CD4-positive, alpha-beta T cell treated with Interleukin-17A for 1 hour (primary cell): ENCODE measurements at regions not wholly inside any gene's neighbourhood (a gene's known extent, or its start where the extent isn't known, plus 50 kb on each side); places are given as distances from the start of the nearest gene placed in this dataset.
"Not testable (repeated sequence)": the region's sequence is repeated elsewhere in the genome, so short reads cannot be mapped to it uniquely, and the experiment has no call there.

Experiments used
- DNase-seq: peaks from one replicate; pipeline ENCODE4 v3.0.0-alpha.2; 2020

DNA sequence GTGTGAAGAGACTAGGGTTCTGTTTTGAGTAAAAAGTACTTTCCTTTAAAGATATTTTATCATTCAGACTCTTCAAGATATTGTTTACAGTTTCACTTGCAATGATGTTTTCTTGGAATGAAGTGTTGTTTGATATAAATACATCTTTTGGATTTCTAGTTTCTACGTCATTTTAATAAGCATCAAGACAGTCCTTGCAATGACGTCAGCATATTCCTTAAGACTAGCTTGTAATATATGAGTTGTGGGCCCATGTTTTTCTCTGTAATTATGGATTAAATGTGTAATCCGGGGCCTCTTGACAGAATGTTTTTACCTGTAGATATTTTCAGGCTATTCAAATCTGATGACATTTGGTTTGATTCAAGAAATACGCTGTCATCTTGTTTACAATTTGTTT is 66.1 kb downstream of the RBMX2 start:
- DNase-seq: no peak

DNA sequence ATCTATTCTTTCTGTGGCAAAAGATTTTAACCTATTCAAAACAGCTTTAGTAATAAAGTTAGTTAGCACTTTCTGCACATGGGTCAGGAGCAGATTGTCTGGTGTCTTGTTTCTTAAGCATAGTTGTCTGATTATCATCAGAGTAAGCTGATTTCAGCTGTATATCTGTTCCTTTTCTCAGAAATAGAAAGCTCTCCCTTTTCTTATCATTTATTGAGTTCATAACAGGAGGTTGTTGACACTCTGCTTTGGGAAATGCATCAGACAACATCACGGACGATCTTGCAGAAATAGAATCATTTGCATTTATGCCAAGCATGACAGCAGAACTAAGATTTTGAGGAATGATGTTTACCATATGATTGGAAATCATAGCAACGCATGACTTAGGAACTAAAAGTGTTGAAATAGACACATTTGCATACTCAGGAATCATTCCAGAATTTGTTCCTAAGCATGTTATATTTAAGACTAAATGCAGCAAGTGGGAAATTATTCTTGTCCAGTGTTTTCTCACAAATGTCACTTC is 66.7 kb downstream of the RBMX2 start:
- DNase-seq: no peak

DNA sequence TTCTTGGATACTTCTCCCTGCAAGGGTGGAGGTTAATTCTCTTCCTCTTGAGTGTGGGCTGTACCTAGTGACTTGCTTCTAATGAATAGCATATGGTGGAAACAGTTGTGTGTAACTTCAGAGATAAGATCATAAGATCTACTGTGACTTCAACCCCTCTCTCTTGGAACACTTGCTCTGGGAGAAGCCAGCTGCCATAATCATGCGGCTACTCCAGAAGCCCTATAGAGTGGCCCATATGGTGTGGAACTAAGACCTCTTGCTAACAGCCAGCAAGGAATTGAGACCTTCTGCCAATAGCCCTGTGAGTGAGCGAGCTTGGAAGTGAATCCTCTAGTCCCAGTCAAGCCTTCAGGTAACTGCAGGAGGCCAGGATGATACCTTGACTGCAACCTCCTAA is 81.1 kb downstream of the RBMX2 start:
- no peak for DNase-seq

DNA sequence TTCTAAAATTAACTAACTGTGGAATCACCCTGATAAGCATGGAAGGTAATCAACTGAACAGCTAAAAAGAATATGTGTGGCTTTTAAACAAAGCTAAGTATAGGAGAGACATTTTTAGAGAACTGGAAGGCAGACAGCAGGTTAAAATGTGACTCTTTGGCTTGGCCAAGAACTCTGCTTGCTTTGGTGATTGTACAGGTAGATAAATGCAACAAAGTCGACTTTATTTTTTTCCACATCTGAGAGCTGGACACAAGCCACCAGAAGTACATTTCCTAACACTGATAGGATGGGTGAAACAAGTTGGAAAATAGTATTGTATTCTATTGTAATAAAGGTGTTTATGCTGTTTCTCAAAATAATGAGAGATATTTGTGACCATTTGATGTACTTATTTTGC is 84.1 kb downstream of the RBMX2 start:
- DNase-seq: no peak

DNA sequence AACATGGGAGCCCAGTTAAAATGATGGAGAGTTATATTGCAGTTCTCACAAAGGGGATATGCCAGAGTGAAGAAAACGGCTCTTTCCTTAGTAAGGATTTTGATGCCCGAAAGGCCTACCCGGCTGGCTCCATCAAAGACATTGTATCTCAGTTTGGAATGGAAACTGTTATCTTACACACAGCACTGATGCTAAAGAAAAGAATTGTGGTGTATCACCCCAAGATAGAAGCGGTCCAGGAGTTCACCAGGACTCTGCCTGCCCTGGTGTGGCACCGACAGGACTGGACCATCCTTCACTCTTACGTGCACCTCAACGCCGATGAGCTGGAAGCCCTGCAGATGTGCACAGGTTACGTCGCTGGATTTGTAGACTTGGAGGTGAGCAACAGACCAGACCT is 93.7 kb downstream of the RBMX2 start:
- DNase-seq: not testable (repeated sequence)

DNA sequence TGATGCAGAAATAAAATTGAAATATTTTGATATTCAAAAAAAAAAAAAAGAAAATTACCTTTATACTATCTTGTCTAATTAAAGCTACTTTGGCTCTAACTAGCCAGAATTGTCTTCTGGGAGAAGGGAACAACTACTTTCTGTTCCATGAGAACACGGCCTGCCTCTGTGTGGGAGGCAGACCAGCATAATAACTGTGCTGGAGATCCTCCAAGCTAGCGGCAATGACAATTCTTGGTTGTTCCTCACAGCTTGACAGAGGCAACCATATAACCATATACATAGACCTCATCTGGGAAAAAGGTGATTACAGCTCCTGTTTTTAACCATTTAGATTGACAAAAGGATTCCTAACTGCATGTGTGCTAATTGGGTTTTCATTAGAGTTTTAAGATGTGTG is 95.7 kb downstream of the RBMX2 start:
- no peak for DNase-seq

DNA sequence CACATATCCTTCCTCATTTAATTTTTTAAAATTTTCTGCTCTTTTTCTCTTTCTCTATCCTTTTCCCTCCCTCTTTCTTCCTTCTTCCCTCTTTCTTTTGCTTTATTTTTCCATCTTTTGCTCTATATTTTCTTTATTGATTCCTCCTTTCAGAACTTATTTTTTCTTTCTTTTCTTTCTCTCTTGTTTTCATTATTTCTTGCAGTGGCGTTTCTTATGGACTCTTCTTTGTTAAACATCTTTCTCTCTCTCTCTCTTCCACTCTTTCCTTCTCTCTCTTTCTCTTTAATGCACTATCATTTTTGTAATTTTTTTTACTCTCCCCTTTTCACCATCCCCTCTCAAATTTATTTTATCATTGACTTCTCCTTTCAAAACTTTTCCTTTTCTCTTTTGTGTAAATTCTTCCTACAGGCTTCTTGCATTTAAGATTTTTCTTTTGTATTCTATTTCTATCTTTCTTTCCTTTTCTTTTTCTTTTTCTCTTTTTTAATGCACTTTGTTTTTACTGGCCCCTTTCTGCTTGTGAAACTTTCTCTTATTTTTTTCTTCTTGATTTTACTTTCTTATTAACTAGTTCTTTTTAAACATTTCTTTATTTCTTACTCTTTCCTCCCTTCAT is 97.0 kb downstream of the RBMX2 start:
- DNase-seq: no peak

DNA sequence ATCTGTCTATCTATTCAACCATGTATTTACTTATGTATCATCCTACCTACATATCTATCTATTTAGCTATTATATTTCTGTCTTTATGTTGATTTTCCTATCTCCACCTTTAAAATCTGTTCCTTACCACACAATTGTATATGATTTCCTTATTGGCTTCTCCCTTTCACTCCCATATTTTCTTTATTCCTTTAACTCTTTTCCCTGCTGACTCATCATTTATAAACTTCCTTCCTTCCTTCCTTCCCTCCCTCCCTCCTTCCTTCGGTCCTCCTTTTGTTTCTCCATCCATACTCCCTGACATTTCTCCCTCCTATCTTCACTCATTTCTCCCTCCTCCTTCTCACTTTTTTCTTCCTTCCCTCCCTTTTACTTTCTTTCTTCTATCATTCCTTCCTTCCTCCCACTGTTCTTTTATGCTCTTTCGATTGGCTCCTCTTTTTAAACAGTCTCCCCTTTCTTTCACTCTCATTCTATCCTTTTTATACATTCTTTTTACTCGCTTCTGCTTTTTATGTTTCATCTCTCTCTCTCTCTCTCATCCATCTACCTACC is 100.3 kb downstream of the RBMX2 start:
- DNase-seq: no peak

DNA sequence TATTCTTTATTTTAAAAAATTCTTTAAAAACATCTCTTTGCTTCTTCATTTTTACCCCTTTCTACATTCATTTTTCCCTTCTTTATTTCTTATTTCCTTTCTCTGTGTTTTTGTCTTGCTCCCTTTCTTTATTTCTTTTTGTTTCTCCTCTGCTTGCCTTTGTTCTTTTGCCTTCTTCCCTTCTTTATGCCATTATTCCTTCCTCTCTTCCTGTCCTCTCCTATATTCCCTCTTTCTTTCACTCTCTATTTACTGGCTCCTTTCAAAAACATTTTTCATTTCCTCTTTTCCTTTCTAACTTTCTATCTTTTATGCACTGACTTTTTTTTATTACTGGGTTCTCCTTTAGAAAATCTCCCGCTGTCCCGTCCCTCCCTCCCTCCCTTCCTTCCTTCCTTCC is 102.2 kb downstream of the RBMX2 start:
- DNase-seq: no peak

DNA sequence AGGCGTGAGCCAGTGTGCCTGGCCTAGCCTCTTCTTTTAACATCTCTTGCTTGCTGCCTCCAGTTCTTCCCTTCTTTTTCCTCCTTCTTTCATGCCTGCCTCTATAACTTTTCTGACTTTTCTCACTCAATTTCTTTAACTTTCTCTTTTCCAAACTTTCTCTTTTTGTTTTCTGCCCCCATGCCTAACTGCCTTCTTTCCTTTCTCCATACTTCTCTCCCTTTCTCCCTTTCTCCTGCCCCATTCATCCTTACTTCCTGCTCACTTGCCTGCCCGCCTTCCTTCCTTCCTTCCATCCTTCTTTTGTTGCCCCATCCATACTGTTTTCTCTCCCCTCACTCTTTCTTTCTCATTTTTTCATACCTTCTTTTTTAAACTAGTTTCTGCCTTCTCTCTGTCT is 105.2 kb downstream of the RBMX2 start:
- no peak for DNase-seq

DNA sequence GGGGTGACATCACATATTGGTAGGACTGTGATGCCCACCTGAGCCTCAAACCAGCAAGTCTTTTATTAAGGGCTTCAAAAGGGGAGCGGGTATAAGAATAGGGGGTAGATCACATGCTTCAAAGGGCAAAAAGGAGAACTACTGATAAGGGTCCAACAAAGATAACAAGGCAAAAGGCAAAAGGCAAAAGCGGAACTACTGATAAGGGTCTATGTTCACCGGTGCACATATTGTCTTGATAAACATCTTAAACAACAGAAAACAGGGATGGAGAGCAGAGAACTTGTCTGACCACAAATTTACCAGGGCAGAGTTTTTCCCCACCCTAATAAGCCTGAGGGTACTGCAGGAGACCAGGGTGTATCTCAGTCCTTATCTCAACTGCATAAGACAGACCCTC is 110.7 kb downstream of the RBMX2 start:
- not testable (repeated sequence) for DNase-seq

DNA sequence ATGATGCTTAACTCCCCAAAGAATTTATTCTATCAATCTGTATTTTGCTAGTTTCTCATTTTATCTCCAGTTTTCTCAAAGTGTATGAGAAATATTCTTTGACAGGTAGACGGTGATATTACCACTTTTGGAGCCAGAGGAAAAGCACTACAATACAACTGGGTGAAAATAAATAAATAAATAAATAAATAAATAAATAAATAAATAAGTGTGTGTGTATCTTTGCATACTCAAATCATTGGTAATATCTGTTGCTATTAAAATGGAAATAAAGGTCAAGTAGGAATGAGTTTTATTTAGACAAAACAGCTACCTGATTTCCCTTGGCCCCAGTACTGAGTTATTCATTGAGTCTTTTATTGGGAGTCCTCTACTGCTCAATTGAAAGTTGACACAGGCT is 114.3 kb downstream of the RBMX2 start:
- DNase-seq: no peak

DNA sequence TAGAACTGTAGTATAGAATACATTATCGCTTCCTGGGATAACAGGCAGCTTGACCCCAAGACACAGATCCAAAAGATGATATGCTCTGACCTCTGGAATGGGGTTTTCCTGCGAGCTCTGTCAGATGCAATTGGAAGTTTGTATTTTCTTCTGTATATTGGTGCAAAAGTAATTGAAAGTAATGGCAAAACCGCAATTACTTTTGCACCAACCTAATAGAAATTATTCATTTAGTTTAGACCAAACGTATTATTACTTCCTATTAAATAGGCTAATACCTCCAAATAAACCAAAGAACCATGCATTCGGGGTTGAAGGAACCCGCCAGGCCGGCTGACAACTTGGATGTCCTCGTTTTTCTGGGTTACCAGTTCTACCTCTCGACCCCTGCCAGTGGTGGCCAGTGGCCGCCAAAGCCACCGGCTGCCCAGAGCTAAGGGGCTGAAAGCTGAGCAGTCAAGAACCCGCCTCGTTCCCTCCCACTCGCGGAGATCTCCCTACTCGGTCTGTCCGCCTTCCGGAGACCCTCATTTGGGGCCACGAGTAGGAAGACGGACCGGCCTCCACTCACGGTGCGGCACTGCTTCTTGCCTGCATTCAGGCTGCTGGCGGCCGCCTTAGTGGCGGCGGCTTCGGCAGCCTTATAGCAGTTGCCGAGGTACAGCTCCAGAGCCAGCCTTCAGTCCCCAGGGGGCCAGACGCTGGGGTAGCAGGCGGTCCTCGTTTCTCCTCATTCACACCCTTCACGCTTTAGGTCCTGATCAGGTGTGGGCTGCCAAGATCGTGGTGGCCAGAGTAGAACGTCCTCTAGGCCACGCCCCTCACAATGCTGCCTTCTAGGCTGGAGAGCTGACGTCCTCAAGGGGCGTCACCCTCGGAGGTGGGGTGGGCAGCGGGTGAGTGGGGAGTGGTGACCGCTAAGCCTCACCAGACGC is 121.9 kb downstream of the RBMX2 start:
- DNase-seq: no peak

DNA sequence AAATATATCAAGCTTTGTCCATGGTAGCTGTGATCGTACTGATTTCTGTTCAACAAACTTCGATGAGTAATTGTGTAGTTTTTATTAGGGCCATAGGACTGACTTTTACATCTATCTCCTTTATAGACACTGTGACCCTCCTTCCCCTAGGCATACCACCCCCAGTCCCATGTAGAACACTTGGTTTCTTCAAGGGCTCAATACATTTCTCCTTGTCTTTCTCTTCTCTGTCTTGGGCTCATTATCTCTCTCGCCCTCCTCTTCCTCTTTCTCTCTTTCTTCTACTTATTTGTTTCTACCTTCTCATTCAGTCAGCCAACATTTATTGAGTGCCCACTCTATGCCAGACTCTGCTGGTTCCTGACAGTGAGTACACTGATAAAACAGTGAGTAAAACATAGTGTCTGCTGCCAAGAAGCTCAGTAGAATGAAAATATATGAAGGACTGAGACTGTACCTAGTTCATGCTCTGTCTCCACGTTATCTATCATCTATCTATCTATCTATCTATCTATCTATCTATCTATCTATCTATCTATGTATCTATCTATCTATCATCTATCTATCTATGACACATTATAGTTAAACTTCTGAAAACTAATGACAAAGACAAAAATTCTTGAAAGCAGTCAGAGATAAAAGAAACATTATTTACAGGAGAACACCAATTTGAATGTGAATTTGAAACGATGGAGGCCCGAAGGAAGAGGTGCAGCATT is 122.8 kb downstream of the RBMX2 start:
- no peak for DNase-seq

DNA sequence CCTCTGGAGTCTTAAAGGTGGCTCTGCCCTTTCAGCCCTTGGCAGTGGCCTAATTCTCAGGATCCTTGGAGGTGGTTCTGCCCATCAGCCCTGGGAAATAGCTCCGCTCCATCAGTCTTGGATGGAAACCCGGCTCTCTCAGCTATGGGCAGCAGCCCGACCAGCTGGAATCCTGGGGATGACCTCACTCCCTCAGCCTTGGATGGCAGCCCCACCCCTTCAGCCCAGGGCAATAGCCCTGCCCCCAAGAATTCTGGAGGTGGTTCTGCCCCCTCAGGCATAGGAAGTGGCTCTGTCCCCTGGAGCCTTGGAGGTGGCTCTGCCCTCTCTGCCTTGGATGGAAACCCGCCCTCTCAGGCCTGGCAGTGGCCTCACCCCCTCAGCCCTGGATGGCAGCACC is 127.7 kb downstream of the RBMX2 start:
- DNase-seq: no peak

DNA sequence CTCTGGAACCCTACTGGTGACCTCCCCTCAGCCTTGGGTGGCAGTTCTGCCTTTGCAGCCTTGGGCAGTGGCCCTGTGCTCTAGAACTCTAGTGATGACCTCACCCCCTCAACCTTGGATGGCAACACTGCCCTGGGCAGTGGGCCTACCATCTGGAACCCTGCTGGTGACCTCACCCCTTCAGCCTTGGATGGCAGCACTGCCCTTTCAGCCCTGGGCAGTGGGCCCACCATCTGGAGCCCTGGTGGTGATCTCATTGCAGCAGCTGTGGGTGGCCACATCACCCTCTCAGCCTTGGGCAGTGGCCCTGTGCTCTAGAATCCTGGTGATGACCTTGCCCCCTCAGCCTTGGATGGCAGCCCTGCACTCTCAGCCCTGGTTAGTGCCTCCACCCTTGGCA is 129.3 kb downstream of the RBMX2 start:
- no peak for DNase-seq

DNA sequence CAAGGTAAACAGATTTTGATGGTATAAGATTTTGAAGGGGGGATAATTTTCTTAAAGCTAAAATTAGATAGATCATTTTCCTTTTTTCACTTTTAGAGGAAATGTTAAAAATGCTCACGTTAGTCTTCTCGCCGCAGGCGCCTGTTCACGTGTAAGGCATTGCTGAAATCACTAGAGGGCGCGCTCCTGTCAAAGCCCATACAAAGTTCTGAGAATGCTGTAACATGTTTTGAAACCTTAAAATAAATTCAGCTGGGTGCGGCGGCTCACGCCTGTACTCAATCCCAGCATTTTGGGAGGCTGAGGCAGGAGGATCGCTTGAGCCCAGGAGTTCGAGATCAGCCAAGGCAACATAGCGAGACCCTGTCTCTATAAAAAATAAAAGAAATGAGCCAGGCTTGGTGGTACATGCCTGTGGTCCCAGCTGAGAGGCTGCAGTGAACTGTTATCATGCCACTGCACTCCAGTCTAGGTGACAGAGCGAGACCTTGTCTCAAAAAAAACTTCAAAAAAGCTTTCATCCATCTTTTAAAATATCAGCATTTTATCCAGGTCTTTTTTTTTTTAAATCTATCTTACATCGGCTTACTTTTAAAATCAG is 138.0 kb downstream of the RBMX2 start:
- DNase-seq: peak; percentile 30

DNA sequence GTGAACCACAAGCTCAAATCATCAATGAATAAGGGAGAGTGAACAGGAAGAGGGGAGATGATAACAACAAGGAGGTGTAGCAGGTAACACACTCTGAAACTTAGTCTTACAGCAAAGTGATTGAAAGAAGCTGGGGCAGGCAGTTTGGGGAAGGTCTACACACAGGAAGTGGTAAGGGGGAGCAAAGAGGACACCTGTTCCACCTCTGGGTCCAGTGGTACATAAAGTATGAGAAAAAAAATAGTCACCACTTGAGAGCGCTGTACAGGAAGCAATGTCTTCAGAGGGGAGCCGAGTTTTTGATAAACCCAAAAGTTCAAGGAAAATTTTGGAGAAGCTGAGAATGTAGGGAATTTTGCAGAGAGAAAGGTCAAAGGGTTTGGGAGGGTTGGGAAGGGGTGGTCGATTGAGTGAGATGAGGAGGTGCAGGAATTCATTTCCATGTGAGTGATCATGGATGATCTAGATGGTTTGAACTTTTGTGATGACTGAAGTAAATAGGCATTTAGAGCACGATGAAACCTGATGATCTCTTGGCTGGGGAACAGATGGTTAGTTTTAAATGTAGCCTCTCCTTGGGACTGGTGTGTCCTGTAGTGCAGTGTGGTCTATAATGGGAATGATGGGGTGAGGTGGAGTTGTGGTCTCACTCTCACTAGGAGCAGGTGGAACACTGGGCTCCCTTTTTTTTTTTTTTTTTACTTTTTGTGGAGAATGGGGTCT is 142.0 kb downstream of the RBMX2 start:
- DNase-seq: no peak

DNA sequence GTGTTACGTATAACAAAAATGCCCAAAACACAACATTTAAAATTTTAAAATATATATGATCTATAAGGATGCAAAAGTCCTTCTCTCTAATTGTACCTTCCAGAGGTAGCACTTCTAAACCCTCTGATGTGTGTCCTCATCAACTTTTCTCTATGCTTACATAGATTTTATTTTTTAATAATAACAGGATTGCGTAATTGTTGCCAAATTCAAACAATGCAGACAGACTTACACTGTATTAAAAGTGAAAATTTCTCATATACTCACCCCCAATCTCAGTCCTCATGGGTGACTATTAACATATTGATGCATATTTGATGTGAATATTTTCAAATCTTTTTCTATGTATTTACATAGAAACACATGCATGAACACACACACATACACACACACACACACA is 144.0 kb downstream of the RBMX2 start:
- no peak for DNase-seq

DNA sequence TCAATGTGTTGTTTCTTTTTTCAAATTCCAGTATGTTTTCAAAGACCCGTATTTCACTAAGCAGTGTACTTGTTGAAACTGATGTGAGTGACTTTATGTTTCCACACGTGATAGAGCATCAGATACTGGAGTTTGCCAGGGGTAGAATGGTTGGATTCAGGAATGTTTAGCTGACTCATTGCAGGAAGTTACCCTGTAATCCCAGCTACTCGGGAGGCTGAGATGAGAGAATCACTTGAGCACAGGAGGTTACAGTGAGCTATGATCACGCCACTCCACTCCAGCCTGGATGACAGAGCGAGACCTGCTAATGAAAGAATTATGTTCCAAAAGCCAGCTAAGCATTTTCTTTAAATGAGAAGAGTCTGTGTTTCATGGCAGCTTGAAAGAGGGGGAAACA is 147.6 kb downstream of the RBMX2 start:
- DNase-seq: not testable (repeated sequence)

DNA sequence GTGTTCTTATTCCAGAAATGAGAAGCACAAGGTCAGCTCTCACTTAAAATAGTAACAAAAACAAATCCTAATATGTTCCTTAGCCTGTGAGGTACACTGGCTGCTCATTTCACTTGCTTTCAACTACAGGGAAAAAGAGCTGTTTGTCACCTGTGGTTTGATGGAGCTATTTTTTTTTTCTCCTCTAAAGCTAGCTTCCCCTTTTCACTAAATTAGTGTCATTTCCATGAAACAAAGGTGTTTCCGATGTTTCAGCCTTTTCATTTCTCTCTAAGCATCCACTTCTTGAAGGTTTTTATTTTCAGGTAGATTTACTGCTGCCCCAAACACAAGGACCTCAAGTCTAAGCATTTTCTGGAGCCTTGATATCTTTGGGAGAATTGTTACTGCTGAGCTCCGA is 148.6 kb downstream of the RBMX2 start:
- no peak for DNase-seq

DNA sequence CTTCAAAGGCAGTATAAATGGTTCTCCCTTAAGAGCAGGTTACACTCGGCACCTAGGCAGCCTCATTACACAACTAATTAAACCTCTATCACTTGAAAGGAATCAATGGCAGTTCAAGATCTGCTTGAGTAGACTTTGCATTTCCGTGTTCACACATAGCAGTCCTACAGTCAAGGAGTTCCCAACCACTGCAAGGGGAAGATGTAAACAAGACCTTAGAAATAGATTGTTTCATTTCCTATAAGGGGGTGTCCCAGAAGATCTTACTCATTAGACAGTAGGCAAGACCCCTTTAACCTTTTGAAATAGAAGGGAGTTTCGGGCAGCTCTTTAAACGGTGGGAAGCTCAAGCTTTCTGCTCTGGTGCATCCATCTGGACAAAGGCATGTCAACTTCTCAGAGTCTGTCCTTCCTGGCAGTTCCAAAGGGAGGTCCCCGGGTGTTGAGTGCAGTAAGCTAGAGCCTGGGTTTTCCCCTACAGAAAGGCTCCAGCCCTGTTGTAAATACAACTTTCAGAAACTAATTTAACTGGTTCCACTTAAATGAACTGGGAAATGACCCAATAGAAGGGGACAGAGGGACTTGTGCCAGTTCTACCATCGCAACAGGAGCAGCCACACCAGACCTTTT is 150.8 kb downstream of the RBMX2 start:
- DNase-seq: no peak
